Liver (tissue), 8 donors: ENCODE measurements at regions not wholly inside any gene's neighbourhood (a gene's known extent, or its start where the extent isn't known, plus 50 kb on each side); places are given as distances from the start of the nearest gene placed in this dataset.

Experiments
- DNase-seq: peaks from one replicate; pipeline ENCODE4 v3.0.0-alpha.2; 2017; ENCODE audit warnings: low spot score
- H3K27ac ChIP-seq, 2 donors: one replicate each; pipeline ENCODE4 v1.7.0; 2013; ENCODE audit warnings: inconsistent platforms in 2 of 2, low read length in 2 of 2, control low read depth in 1 of 2, low read depth in 1 of 2, mild to moderate bottlenecking in 1 of 2
- H3K27me3 ChIP-seq, 4 donors: one replicate each; pipeline versions ENCODE4 v1.6.1 to v1.7.0; 2013; ENCODE audit warnings: low read length in 3 of 4, inconsistent platforms in 1 of 4, mild to moderate bottlenecking in 1 of 4, moderate library complexity in 1 of 4; ENCODE audit not compliant: control insufficient read depth in 4 of 4, insufficient read depth in 4 of 4
- H3K36me3 ChIP-seq, 4 donors: one replicate each; pipeline versions ENCODE4 v1.6.1 to v1.7.0; 2013; ENCODE audit warnings: low read length in 3 of 4, mild to moderate bottlenecking in 3 of 4, low read depth in 1 of 4, moderate library complexity in 1 of 4; ENCODE audit not compliant: control insufficient read depth in 4 of 4, insufficient read depth in 3 of 4
- H3K4me1 ChIP-seq, 4 donors: one replicate each; pipeline versions ENCODE4 v1.6.1 to v1.7.0; 2013; ENCODE audit warnings: low read length in 3 of 4, mild to moderate bottlenecking in 3 of 4, moderate library complexity in 1 of 4; ENCODE audit not compliant: control insufficient read depth in 4 of 4, insufficient read depth in 4 of 4
- H3K4me3 ChIP-seq, 3 donors: one replicate each; pipeline versions ENCODE4 v1.6.1 to v1.7.0; 2013; ENCODE audit warnings: low read length in 3 of 3, control low read depth in 1 of 3, low read depth in 1 of 3, mild to moderate bottlenecking in 1 of 3
- H3K9ac ChIP-seq, 2 donors: one replicate each; pipeline ENCODE4 v1.7.0; 2013; ENCODE audit warnings: low read length in 2 of 2, mild to moderate bottlenecking in 2 of 2, moderate library complexity in 2 of 2, control low read depth in 1 of 2, low read depth in 1 of 2
- H3K9me3 ChIP-seq, 4 donors: one replicate each; pipeline versions ENCODE4 v1.6.1 to v1.7.0; 2013; ENCODE audit warnings: low read length in 3 of 4; ENCODE audit not compliant: control insufficient read depth in 4 of 4
- ATF3 ChIP-seq: IDR thresholded peaks from 2 replicates; pipeline ENCODE4 v1.6.1; 2016; ENCODE audit warnings: antibody characterized with exemption
- EGR1 ChIP-seq, 2 donors: IDR thresholded peaks; 2 replicates each; pipeline ENCODE4 v1.6.1; 2016 to 2018; ENCODE audit warnings: antibody characterized with exemption in 2 of 2, low read depth in 2 of 2
- FOXA1 ChIP-seq: IDR thresholded peaks from 2 replicates; pipeline ENCODE4 v1.6.1; 2016; ENCODE audit warnings: antibody characterized with exemption
- FOXA2 ChIP-seq: IDR thresholded peaks from 2 replicates; pipeline ENCODE4 v1.6.1; 2016; ENCODE audit warnings: antibody characterized with exemption
- GABPA ChIP-seq, 2 donors: IDR thresholded peaks in 1 of 2; conservative IDR thresholded peaks in 1 of 2; 2 replicates each; pipeline ENCODE4 v1.6.1; 2016; ENCODE audit warnings: antibody characterized with exemption in 2 of 2, mild to moderate bottlenecking in 1 of 2, moderate library complexity in 1 of 2
- HNF4A ChIP-seq, 2 donors: conservative IDR thresholded peaks; 2 replicates each; pipeline ENCODE4 v1.6.1; 2016; ENCODE audit warnings: antibody characterized with exemption in 2 of 2, mild to moderate bottlenecking in 2 of 2
- HNF4G ChIP-seq: IDR thresholded peaks from 2 replicates; pipeline ENCODE4 v1.6.1; 2016; ENCODE audit warnings: antibody characterized with exemption
- JUND ChIP-seq, 2 donors: IDR thresholded peaks; 2 replicates each; pipeline ENCODE4 v1.6.1; 2016; ENCODE audit warnings: antibody characterized with exemption in 2 of 2
- NR2F2 ChIP-seq: IDR thresholded peaks from 2 replicates; pipeline ENCODE4 v1.6.1; 2016; ENCODE audit warnings: antibody characterized with exemption
- RAD21 ChIP-seq, 2 donors: IDR thresholded peaks; 2 replicates each; pipeline ENCODE4 v1.6.1; 2016; ENCODE audit warnings: antibody characterized with exemption in 2 of 2, mild to moderate bottlenecking in 2 of 2
- RXRA ChIP-seq, 2 donors: IDR thresholded peaks; 2 replicates each; pipeline ENCODE4 v1.6.1; 2017 to 2018; ENCODE audit warnings: antibody characterized with exemption in 2 of 2, mild to moderate bottlenecking in 1 of 2
- TAF1 ChIP-seq: conservative IDR thresholded peaks from 2 replicates; pipeline ENCODE4 v1.6.1; 2016; ENCODE audit warnings: antibody characterized with exemption, mild to moderate bottlenecking
- YY1 ChIP-seq: IDR thresholded peaks from 2 replicates; pipeline ENCODE4 v1.6.1; 2016; ENCODE audit warnings: antibody characterized with exemption, mild to moderate bottlenecking
- WGBS: extraction: QIAGEN DNeasy Blood & Tissue Kit; methylation state at CpG from one replicate; pipeline ENCODE4 v1.1.7; 2013; 5-methylcytosine and 5-hydroxymethylcytosine counted together
- TF ChIP-seq, protein P1 (sequence below): IDR thresholded peaks from 2 replicates; pipeline ENCODE4 v1.6.1; 2016; ENCODE audit warnings: antibody characterized with exemption, mild to moderate bottlenecking
- TF ChIP-seq, protein P2 (sequence below): IDR thresholded peaks from 2 replicates; pipeline ENCODE4 v1.6.1; 2016; ENCODE audit warnings: antibody characterized with exemption
- TF ChIP-seq, protein P3 (sequence below): IDR thresholded peaks from 2 replicates; pipeline ENCODE4 v1.6.1; 2016; ENCODE audit warnings: antibody characterized with exemption
- TF ChIP-seq, protein P4 (sequence below): fragments of 150-350 bp; IDR thresholded peaks from 2 replicates; pipeline ENCODE4 v1.5.1; 2017; ENCODE audit warnings: improper control_type of control experiment, low read depth, low read length; ENCODE audit not compliant: missing input control
- donor health status: healthy.
- donor health status: healthy.
- donor health status: healthy.
- donor health status: healthy.
- donor health status: healthy.

DNA sequence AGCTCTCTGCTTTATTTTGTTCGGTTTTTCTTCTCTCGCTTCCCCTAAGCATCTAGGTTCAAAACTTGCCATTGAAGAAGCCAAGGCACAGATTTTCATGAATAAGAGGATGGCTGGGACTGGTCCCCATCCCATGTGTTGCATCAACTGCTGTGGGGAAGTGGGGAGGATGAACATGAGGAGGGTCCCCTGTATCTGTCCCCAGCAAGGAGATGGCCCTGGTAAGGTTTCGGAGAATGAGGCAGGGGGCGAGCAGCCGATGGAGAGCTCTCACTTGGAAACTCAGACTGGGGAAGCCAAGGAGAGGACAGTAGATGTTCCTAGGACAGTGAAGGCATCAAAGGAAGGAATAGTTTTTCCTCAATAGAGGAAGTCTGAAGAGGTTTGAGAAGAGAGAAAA, 142.0 kb upstream of the ATP2B2 start:
- no peak overlapping the region for H3K9ac ChIP-seq
- H3K27ac ChIP-seq = no peak overlapping the region
- no peak for DNase-seq
- TF ChIP-seq FOXA1 = no peak
- TF ChIP-seq, protein P1, sequence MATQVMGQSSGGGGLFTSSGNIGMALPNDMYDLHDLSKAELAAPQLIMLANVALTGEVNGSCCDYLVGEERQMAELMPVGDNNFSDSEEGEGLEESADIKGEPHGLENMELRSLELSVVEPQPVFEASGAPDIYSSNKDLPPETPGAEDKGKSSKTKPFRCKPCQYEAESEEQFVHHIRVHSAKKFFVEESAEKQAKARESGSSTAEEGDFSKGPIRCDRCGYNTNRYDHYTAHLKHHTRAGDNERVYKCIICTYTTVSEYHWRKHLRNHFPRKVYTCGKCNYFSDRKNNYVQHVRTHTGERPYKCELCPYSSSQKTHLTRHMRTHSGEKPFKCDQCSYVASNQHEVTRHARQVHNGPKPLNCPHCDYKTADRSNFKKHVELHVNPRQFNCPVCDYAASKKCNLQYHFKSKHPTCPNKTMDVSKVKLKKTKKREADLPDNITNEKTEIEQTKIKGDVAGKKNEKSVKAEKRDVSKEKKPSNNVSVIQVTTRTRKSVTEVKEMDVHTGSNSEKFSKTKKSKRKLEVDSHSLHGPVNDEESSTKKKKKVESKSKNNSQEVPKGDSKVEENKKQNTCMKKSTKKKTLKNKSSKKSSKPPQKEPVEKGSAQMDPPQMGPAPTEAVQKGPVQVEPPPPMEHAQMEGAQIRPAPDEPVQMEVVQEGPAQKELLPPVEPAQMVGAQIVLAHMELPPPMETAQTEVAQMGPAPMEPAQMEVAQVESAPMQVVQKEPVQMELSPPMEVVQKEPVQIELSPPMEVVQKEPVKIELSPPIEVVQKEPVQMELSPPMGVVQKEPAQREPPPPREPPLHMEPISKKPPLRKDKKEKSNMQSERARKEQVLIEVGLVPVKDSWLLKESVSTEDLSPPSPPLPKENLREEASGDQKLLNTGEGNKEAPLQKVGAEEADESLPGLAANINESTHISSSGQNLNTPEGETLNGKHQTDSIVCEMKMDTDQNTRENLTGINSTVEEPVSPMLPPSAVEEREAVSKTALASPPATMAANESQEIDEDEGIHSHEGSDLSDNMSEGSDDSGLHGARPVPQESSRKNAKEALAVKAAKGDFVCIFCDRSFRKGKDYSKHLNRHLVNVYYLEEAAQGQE = no peak
- TF ChIP-seq RAD21 (IDR thresholded peaks at IDR 0.05) = no peak
- TF ChIP-seq, protein P2, sequence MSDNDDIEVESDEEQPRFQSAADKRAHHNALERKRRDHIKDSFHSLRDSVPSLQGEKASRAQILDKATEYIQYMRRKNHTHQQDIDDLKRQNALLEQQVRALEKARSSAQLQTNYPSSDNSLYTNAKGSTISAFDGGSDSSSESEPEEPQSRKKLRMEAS = no peak
- TF ChIP-seq NR2F2 = no peak
- TF ChIP-seq HNF4A (conservative IDR thresholded peaks at IDR 0.05) = no peak
- TF ChIP-seq EGR1 (IDR thresholded peaks at IDR 0.05; ENCODE audit: low read depth in 2 of 2) = no peak
- TF ChIP-seq, protein P3, sequence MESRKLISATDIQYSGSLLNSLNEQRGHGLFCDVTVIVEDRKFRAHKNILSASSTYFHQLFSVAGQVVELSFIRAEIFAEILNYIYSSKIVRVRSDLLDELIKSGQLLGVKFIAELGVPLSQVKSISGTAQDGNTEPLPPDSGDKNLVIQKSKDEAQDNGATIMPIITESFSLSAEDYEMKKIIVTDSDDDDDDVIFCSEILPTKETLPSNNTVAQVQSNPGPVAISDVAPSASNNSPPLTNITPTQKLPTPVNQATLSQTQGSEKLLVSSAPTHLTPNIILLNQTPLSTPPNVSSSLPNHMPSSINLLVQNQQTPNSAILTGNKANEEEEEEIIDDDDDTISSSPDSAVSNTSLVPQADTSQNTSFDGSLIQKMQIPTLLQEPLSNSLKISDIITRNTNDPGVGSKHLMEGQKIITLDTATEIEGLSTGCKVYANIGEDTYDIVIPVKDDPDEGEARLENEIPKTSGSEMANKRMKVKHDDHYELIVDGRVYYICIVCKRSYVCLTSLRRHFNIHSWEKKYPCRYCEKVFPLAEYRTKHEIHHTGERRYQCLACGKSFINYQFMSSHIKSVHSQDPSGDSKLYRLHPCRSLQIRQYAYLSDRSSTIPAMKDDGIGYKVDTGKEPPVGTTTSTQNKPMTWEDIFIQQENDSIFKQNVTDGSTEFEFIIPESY = no peak
- no peak for TF ChIP-seq GABPA (IDR thresholded peaks at IDR 0.05 in 1 of 2, conservative IDR thresholded peaks at IDR 0.05 in 1 of 2)
- TF ChIP-seq JUND (IDR thresholded peaks at IDR 0.05) = no peak
- TF ChIP-seq, protein P4, sequence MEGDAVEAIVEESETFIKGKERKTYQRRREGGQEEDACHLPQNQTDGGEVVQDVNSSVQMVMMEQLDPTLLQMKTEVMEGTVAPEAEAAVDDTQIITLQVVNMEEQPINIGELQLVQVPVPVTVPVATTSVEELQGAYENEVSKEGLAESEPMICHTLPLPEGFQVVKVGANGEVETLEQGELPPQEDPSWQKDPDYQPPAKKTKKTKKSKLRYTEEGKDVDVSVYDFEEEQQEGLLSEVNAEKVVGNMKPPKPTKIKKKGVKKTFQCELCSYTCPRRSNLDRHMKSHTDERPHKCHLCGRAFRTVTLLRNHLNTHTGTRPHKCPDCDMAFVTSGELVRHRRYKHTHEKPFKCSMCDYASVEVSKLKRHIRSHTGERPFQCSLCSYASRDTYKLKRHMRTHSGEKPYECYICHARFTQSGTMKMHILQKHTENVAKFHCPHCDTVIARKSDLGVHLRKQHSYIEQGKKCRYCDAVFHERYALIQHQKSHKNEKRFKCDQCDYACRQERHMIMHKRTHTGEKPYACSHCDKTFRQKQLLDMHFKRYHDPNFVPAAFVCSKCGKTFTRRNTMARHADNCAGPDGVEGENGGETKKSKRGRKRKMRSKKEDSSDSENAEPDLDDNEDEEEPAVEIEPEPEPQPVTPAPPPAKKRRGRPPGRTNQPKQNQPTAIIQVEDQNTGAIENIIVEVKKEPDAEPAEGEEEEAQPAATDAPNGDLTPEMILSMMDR = no peak
- TF ChIP-seq ATF3 = no peak
- TF ChIP-seq HNF4G = no peak
- no peak for TF ChIP-seq YY1
- no peak for TF ChIP-seq RXRA (IDR thresholded peaks at IDR 0.05)
- TF ChIP-seq TAF1 = no peak
- no peak for TF ChIP-seq FOXA2
- H3K27me3 ChIP-seq = no peaks in the 10 kb centered on the region
- WGBS = 94% methylated on average over 5 of the region's 5 CpGs
- no peaks in the 10 kb centered on the region for H3K9me3 ChIP-seq
- no peaks in the 10 kb centered on the region for H3K36me3 ChIP-seq
- H3K4me1 ChIP-seq = no peaks in the 10 kb centered on the region
- H3K4me3 ChIP-seq = no peak overlapping the region

DNA sequence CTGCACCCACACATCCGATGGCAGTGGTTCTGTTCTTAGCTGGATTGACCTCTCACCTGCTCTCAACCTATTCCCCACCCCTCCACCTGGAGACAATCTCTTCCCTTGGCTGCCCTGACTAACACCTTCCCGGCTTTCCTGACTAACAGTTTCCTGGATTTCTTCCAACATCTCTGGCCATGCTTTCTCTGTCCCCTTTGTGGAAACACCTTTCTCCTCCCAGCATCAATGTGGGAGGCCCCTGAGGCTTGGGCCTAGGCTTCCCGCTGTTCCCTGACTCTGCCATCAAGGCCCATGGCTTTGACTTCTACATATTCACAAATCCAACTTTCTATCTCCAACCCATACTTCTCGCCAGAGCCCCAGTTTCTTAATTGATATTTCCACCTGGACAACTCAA, 142.8 kb upstream of the ATP2B2 start:
- no peaks in the 10 kb centered on the region for H3K9me3 ChIP-seq
- H3K36me3 ChIP-seq = no peaks in the 10 kb centered on the region
- no peaks in the 10 kb centered on the region for H3K4me1 ChIP-seq
- no peak overlapping the region for H3K9ac ChIP-seq
- 84% methylated on average over 4 of the region's 4 CpGs for WGBS
- no peak overlapping the region for H3K4me3 ChIP-seq
- no peak overlapping the region for H3K27ac ChIP-seq
- no peaks in the 10 kb centered on the region for H3K27me3 ChIP-seq
- DNase-seq = no peak
- TF ChIP-seq JUND (IDR thresholded peaks at IDR 0.05) (no peak), TAF1 (no peak), RXRA (IDR thresholded peaks at IDR 0.05) (no peak), NR2F2 (no peak), YY1 (no peak), ATF3 (no peak), RAD21 (IDR thresholded peaks at IDR 0.05) (no peak), GABPA (IDR thresholded peaks at IDR 0.05 in 1 of 2, conservative IDR thresholded peaks at IDR 0.05 in 1 of 2) (no peak), HNF4A (conservative IDR thresholded peaks at IDR 0.05) (no peak)
- TF ChIP-seq, protein P3 = no peak
- TF ChIP-seq, protein P2 = no peak
- TF ChIP-seq, protein P1 = no peak
